ENCODE measurements at regions not wholly inside any gene's neighbourhood (a gene's known extent, or its start where the extent isn't known, plus 50 kb on each side); places are given as distances from the start of the nearest gene placed in this dataset.

DNA sequence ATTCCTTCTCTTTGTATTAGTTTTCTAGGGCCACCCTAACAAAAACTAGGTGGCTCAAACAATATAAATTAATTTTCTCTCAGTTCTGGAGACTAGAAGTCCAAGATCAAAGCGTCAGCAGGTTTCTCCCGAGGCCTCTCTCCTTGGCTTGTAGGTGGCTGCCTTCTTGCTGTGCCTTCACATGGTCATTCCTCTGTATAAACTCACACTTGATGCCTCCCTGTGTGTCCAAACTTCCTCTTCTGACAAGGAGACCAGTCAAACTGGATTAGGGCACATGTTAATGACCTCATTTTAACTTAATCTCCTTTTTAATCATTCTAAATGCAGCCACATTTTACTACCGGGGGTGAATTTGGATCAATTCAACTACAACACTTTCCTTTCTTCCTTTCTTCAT, 691.1 kb downstream of the DIPK2A start:
- H3K4me1 Mint-ChIP-seq (ENCODE audit: low read depth) = peaks cover 2% of the 10 kb centered on the region
- TF ChIP-seq, protein P1, sequence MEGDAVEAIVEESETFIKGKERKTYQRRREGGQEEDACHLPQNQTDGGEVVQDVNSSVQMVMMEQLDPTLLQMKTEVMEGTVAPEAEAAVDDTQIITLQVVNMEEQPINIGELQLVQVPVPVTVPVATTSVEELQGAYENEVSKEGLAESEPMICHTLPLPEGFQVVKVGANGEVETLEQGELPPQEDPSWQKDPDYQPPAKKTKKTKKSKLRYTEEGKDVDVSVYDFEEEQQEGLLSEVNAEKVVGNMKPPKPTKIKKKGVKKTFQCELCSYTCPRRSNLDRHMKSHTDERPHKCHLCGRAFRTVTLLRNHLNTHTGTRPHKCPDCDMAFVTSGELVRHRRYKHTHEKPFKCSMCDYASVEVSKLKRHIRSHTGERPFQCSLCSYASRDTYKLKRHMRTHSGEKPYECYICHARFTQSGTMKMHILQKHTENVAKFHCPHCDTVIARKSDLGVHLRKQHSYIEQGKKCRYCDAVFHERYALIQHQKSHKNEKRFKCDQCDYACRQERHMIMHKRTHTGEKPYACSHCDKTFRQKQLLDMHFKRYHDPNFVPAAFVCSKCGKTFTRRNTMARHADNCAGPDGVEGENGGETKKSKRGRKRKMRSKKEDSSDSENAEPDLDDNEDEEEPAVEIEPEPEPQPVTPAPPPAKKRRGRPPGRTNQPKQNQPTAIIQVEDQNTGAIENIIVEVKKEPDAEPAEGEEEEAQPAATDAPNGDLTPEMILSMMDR (IDR thresholded peaks at IDR 0.05; ENCODE audit: unreplicated experiment) = no peak
- no peak for DNase-seq (ENCODE audit: low spot score, unreplicated experiment)
- no peak overlapping the region for H3K4me3 Mint-ChIP-seq (ENCODE audit: low read depth)
- peaks cover 6% of the 10 kb centered on the region for H3K36me3 Mint-ChIP-seq (ENCODE audit: insufficient read depth)
- peaks cover 30% of the 10 kb centered on the region for H3K9me3 Mint-ChIP-seq (ENCODE audit: low read depth)
- no peak overlapping the region for H3K27ac Mint-ChIP-seq
- no peaks in the 10 kb centered on the region for H3K27me3 Mint-ChIP-seq

DNA sequence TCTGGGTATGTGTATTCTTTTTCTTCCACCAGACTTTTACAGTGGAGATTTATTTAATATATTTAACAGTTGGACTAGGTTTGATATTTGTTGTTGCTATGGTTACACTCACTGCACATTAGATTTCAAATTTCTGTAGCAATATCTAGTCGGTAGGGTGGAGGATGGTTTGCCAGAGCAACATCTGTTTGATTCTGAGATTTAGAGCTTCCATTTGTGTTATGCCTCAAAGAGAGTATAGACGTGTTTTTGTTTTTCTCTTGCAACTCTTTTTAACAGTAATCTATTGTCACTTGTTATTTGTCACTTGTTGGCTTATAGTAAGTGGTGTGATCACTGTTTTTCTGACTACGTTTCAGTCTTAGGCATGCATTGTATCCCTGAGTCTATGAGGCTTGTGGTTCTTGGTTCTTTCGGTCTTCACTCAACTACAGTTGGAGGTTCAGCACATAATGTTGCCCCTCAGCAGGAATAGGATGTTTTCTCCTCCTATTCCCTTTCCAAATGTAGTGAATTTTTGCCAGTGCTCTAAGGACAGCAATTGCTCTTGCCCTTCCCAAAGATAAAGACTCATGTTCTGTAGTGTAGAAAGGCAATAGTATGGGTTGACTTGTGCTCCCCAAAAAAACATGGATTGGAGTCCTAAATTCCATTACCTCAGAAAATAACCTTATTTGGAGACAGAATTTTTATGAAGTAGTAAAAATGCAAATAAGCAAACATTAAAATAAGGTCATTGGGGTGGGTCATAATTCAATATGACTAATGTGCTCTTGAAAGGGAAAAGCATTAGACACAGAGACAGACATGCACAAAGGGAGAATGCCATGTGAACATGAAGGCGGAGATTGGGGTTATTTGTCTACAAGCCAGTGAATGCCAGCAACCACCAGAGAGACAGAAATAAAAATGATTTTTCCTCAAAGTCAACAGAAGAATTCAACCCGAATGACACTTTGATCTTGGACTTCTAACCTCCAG, 692.1 kb downstream of the DIPK2A start:
- DNase-seq (ENCODE audit: low spot score, unreplicated experiment) = no peak
- TF ChIP-seq, protein P1 (IDR thresholded peaks at IDR 0.05; ENCODE audit: unreplicated experiment) = no peak
- Mint-ChIP-seq H3K27ac (no peak overlapping the region), H3K4me1 (ENCODE audit: low read depth) (peaks cover 2% of the 10 kb centered on the region), H3K36me3 (ENCODE audit: insufficient read depth) (peaks cover 6% of the 10 kb centered on the region), H3K4me3 (ENCODE audit: low read depth) (no peak overlapping the region), H3K9me3 (ENCODE audit: low read depth) (peaks cover 30% of the 10 kb centered on the region), H3K27me3 (no peaks in the 10 kb centered on the region)

DNA sequence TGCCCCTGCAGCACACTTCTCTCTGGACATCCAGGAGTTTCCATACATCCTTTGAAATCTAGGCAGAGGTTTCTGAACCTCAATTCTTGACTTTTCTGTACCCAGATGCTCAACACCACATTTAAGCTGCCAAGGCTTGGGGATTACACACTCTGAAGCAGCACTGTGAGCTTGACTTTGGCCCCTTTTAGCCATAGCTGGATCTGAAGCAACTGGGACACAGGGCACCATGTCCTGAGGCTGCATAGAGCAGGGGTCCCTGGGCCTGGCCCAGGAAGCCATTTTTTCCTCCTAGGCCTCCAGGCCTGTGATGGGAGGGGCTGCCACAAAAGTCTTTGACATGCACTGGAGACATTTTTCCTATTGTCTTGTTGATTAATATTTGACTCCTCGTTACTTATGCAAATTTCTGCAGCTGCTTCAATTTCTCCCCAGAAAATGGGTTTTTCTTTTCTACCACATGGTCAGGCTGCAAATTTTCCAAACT, 694.0 kb downstream of the DIPK2A start:
- Mint-ChIP-seq H3K36me3 (ENCODE audit: insufficient read depth) (peaks cover 6% of the 10 kb centered on the region), H3K4me1 (ENCODE audit: low read depth) (peaks cover 2% of the 10 kb centered on the region), H3K27me3 (no peaks in the 10 kb centered on the region), H3K4me3 (ENCODE audit: low read depth) (no peak overlapping the region), H3K27ac (no peak overlapping the region), H3K9me3 (ENCODE audit: low read depth) (peaks cover 30% of the 10 kb centered on the region)
- TF ChIP-seq, protein P1 (IDR thresholded peaks at IDR 0.05; ENCODE audit: unreplicated experiment) = no peak
- DNase-seq (ENCODE audit: low spot score, unreplicated experiment) = no peak

DNA sequence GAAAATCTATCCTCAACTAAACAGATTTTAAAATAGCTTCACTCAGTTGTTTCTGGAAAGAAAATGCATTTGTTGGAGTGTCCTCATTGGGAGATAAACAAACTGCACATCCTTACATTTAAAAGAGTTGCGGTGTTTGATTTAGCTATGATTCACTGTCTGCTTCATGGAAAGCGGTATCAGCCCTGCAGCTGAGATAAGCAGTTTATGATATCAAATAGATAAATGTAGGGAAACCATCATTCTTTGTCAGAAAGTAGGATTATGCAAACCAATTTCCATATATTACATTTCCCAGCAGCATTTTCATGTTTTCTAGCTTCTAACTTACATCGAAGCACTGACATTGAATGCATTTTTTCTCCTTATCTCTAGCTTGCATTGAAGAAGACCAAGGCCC, 698.9 kb downstream of the DIPK2A start:
- DNase-seq (ENCODE audit: low spot score, unreplicated experiment) = no peak

DNA sequence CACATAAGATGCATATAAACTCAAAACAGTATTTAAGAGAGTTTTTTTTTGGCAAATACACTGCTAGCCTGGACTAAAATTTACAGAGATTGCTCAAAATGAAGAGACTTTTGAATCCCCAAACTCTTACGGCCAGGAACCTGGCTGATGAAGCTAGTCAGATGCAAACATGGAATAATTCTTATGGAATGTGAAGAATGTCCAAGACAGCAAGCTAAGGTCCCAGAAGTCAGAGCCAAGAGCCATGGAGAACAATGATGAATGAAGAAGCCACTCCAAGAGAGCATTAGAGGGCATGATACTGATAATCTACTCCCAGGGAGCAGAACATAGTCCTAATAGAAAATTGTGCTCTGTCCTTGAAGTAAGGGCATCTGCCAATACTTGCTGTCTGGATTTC, 705.5 kb downstream of the DIPK2A start:
- Mint-ChIP-seq H3K27ac (no peak overlapping the region), H3K4me3 (ENCODE audit: low read depth) (no peak overlapping the region), H3K36me3 (ENCODE audit: insufficient read depth) (no peaks in the 10 kb centered on the region), H3K27me3 (no peaks in the 10 kb centered on the region), H3K4me1 (ENCODE audit: low read depth) (peaks cover 3% of the 10 kb centered on the region), H3K9me3 (ENCODE audit: low read depth) (no peaks in the 10 kb centered on the region)
- TF ChIP-seq, protein P1 (IDR thresholded peaks at IDR 0.05; ENCODE audit: unreplicated experiment) = no peak
- no peak for DNase-seq (ENCODE audit: low spot score, unreplicated experiment)

More for the DNA sequence above, 698.9 kb downstream of the DIPK2A start:
- H3K9me3 Mint-ChIP-seq (ENCODE audit: low read depth) = peaks cover 11% of the 10 kb centered on the region
- peaks cover 6% of the 10 kb centered on the region for H3K36me3 Mint-ChIP-seq (ENCODE audit: insufficient read depth)
- H3K27me3 Mint-ChIP-seq = no peaks in the 10 kb centered on the region
- TF ChIP-seq, protein P1 (IDR thresholded peaks at IDR 0.05; ENCODE audit: unreplicated experiment) = no peak
- H3K4me1 Mint-ChIP-seq (ENCODE audit: low read depth) = no peaks in the 10 kb centered on the region
- H3K27ac Mint-ChIP-seq = no peak overlapping the region
- H3K4me3 Mint-ChIP-seq (ENCODE audit: low read depth) = no peak overlapping the region

Data from progenitor cell of endocrine pancreas (in vitro differentiated cells).